H9 (cell line): ENCODE measurements at regions not wholly inside any gene's neighbourhood (a gene's known extent, or its start where the extent isn't known, plus 50 kb on each side); places are given as distances from the start of the nearest gene placed in this dataset.
A peak's percentile ranks its signal among the peaks of the same experiment; 100 is the strongest.

Experiments used
- DNase-seq: peaks from one replicate; pipeline ENCODE4 v3.0.0-alpha.2; 2017
- H2AFZ ChIP-seq: one replicate; pipeline ENCODE4 v1.6.1; 2013; ENCODE audit warnings: mild to moderate bottlenecking, low read length, control low read depth, moderate library complexity
- H2AK5ac ChIP-seq: 2 replicates; pipeline ENCODE4 v1.6.1; 2013; ENCODE audit warnings: low read length, control low read depth, mixed read lengths; ENCODE audit not compliant: insufficient read length
- H2BK120ac ChIP-seq: one replicate; pipeline ENCODE4 v1.6.1; 2013; ENCODE audit warnings: low read depth, mild to moderate bottlenecking, low read length, control low read depth, inconsistent platforms; ENCODE audit not compliant: poor library complexity, severe bottlenecking
- H2BK12ac ChIP-seq: 2 replicates; pipeline ENCODE4 v1.6.1; 2013; ENCODE audit warnings: low read length, control low read depth, mixed read lengths, low read depth; ENCODE audit not compliant: insufficient read length
- H2BK15ac ChIP-seq: 2 replicates; pipeline ENCODE4 v1.6.1; 2013; ENCODE audit warnings: low read depth, low read length, control low read depth
- H2BK20ac ChIP-seq: one replicate; pipeline ENCODE4 v1.6.1; 2013; ENCODE audit warnings: low read depth, mild to moderate bottlenecking, low read length, control low read depth, inconsistent platforms; ENCODE audit not compliant: poor library complexity, severe bottlenecking
- H2BK5ac ChIP-seq: 2 replicates; pipeline ENCODE4 v1.6.1; 2013; ENCODE audit warnings: low read length, control low read depth, mixed read lengths; ENCODE audit not compliant: insufficient read length
- H3K14ac ChIP-seq: 2 replicates; pipeline ENCODE4 v1.6.1; 2013; ENCODE audit warnings: low read length, control low read depth; ENCODE audit not compliant: insufficient read depth
- H3K18ac ChIP-seq: 2 replicates; pipeline ENCODE4 v1.6.1; 2013; ENCODE audit warnings: low read depth, mild to moderate bottlenecking, mixed read lengths, low read length, control low read depth; ENCODE audit not compliant: insufficient read length
- H3K23ac ChIP-seq: 2 replicates; pipeline ENCODE4 v1.6.1; 2013; ENCODE audit warnings: low read length, control low read depth, mixed read lengths, low read depth; ENCODE audit not compliant: insufficient read length
- H3K23me2 ChIP-seq: 2 replicates; pipeline ENCODE4 v1.6.1; 2013; ENCODE audit warnings: low read depth, mild to moderate bottlenecking, mixed read lengths, low read length, control low read depth; ENCODE audit not compliant: insufficient read length, poor library complexity, severe bottlenecking
- H3K27ac ChIP-seq: 2 replicates; pipeline ENCODE4 v1.5.1; 2013; ENCODE audit warnings: low read length, control low read depth, mixed read lengths, low read depth; ENCODE audit not compliant: insufficient read length
- H3K27me3 ChIP-seq: 2 replicates; pipeline ENCODE4 v1.6.1; 2013; ENCODE audit warnings: low read length, control low read depth, inconsistent platforms; ENCODE audit not compliant: insufficient read depth
- H3K4ac ChIP-seq: 2 replicates; pipeline ENCODE4 v1.6.1; 2013; ENCODE audit warnings: low read depth, mild to moderate bottlenecking, control low read depth, inconsistent platforms, low read length, moderate library complexity
- H3K4me1 ChIP-seq: 2 replicates; pipeline ENCODE4 v1.6.1; 2013; ENCODE audit warnings: low read length, control low read depth, inconsistent platforms; ENCODE audit not compliant: insufficient read depth
- H3K4me2 ChIP-seq: 2 replicates; pipeline ENCODE4 v1.6.1; 2013; ENCODE audit warnings: low read length, control low read depth, mixed read lengths; ENCODE audit not compliant: insufficient read length, insufficient read depth
- H3K56ac ChIP-seq: 2 replicates; pipeline ENCODE4 v1.6.1; 2013; ENCODE audit warnings: low read depth, mild to moderate bottlenecking, mixed read lengths, low read length, control low read depth; ENCODE audit not compliant: insufficient read length
- H3K79me1 ChIP-seq: 2 replicates; pipeline ENCODE4 v1.6.1; 2013; ENCODE audit warnings: low read depth, mild to moderate bottlenecking, moderate library complexity, low read length, control low read depth, inconsistent platforms; ENCODE audit not compliant: insufficient read depth, poor library complexity, severe bottlenecking
- H3K79me2 ChIP-seq: 2 replicates; pipeline ENCODE4 v1.6.1; 2013; ENCODE audit warnings: low read length, control low read depth, inconsistent platforms; ENCODE audit not compliant: insufficient read depth
- H3K9ac ChIP-seq: 2 replicates; pipeline ENCODE4 v1.6.1; 2013; ENCODE audit warnings: low read length, control low read depth, mixed read lengths; ENCODE audit not compliant: insufficient read length; ENCODE audit errors: extremely low read depth
- H3K9me3 ChIP-seq: one replicate; pipeline ENCODE4 v1.6.1; 2013; ENCODE audit warnings: low read depth, low read length, inconsistent platforms; ENCODE audit not compliant: control insufficient read depth
- H3T11ph ChIP-seq: one replicate; pipeline ENCODE4 v1.6.1; 2013; ENCODE audit warnings: mild to moderate bottlenecking, low read length, control low read depth, inconsistent platforms
- H4K20me1 ChIP-seq: one replicate; pipeline ENCODE4 v1.6.1; 2013; ENCODE audit not compliant: control insufficient read depth, insufficient read length, insufficient read depth
- H4K5ac ChIP-seq: 2 replicates; pipeline ENCODE4 v1.6.1; 2013; ENCODE audit warnings: low read depth, mild to moderate bottlenecking, mixed read lengths, low read length, control low read depth; ENCODE audit not compliant: insufficient read length
- H4K8ac ChIP-seq: replicated peaks from 2 replicates; pipeline ENCODE4 v1.6.1; 2013; ENCODE audit warnings: low read length, control low read depth, mixed read lengths, low read depth; ENCODE audit not compliant: insufficient read length
- H4K91ac ChIP-seq: 2 replicates; pipeline ENCODE4 v1.6.1; 2013; ENCODE audit warnings: low read depth, mild to moderate bottlenecking, moderate library complexity, mixed read lengths, low read length, control low read depth; ENCODE audit not compliant: insufficient read length
- H3K27ac Mint-ChIP-seq, 3 experiments: 2 replicates in 2 of 3; 3 replicates in 1 of 3; pipeline ENCODE4 v1.8.0; 2020 to 2021; ENCODE audit warnings: mixed read lengths in 3 of 3, mild to moderate bottlenecking in 1 of 3, moderate library complexity in 1 of 3
- H3K27me3 Mint-ChIP-seq: 2 replicates; pipeline ENCODE4 v1.8.0; 2021; ENCODE audit warnings: low read depth, mild to moderate bottlenecking, moderate library complexity, mixed read lengths
- H3K36me3 Mint-ChIP-seq, 3 experiments: 2 replicates in 2 of 3; 3 replicates in 1 of 3; pipeline ENCODE4 v1.8.0; 2020 to 2021; ENCODE audit warnings: low read depth in 3 of 3, mixed read lengths in 3 of 3; ENCODE audit not compliant: insufficient read depth in 1 of 3
- H3K4me1 Mint-ChIP-seq, 2 experiments: 2 replicates each; pipeline ENCODE4 v1.8.0; 2020; ENCODE audit warnings: mixed read lengths in 2 of 2
- H3K4me3 Mint-ChIP-seq, 2 experiments: 2 replicates in 1 of 2; 3 replicates in 1 of 2; pipeline ENCODE4 v1.8.0; 2020 to 2021; ENCODE audit warnings: mild to moderate bottlenecking in 2 of 2, mixed read lengths in 2 of 2, moderate library complexity in 1 of 2
- H3K9me3 Mint-ChIP-seq, 2 experiments: 2 replicates in 1 of 2; 3 replicates in 1 of 2; pipeline ENCODE4 v1.8.0; 2020; ENCODE audit warnings: mild to moderate bottlenecking in 2 of 2, mixed read lengths in 2 of 2, moderate library complexity in 1 of 2
- CTCF ChIP-seq: fragments of 200-600 bp; sonication (generic); conservative IDR thresholded peaks from 3 replicates; pipeline ENCODE4 v1.8.0; 2021; ENCODE audit warnings: antibody characterized with exemption, mild to moderate bottlenecking
- WGBS: extraction: QIAGEN DNeasy Blood & Tissue Kit; methylation state at CpG from one replicate; pipeline ENCODE4 v1.1.7; 2013; ENCODE audit warnings: missing lambda C conversion rate, low lambda C conversion rate, mixed read lengths; ENCODE audit not compliant: insufficient read length; ENCODE audit errors: extremely low coverage; 5-methylcytosine and 5-hydroxymethylcytosine counted together

GRCh38 chr12:21992823-21993222 is 51.6 kb upstream of the ABCC9 start:
- Histone ChIP-seq H3K4ac (no peak overlapping the region), H3K79me1 (no peaks in the 10 kb centered on the region), H2AFZ (no peak overlapping the region), H3K9ac (no peak overlapping the region), H2AK5ac (no peak overlapping the region), H4K91ac (no peak overlapping the region), H4K20me1 (no peaks in the 10 kb centered on the region), H3K79me2 (no peaks in the 10 kb centered on the region), H3K4me1 (peaks cover 6% of the 10 kb centered on the region), H3T11ph (no peak overlapping the region), H2BK120ac (no peak overlapping the region), H3K23ac (no peak overlapping the region), H2BK15ac (no peak overlapping the region), H3K23me2 (no peaks in the 10 kb centered on the region), H2BK12ac (no peak overlapping the region), H2BK5ac (no peak overlapping the region), H3K14ac (no peak overlapping the region), H3K56ac (no peak overlapping the region), H3K9me3 (no peaks in the 10 kb centered on the region), H3K27me3 (no peaks in the 10 kb centered on the region), H3K27ac (no peak overlapping the region), H2BK20ac (no peak overlapping the region), H4K8ac (no peak overlapping the region), H3K4me2 (no peak overlapping the region), H4K5ac (no peak overlapping the region), H3K18ac (no peak overlapping the region)
- WGBS: no CpG with 5 or more reads among the region's 3 CpGs
- no peaks in the 10 kb centered on the region for H3K27me3 Mint-ChIP-seq
- TF ChIP-seq CTCF: no peak
- peaks cover 12 to 13% of the 10 kb centered on the region in 2 experiments for H3K4me1 Mint-ChIP-seq
- no peaks in the 10 kb centered on the region for H3K9me3 Mint-ChIP-seq
- H3K4me3 Mint-ChIP-seq: no peak overlapping the region
- no peaks in the 10 kb centered on the region for H3K36me3 Mint-ChIP-seq
- 0 out of 7 replicates have a peak overlapping the region, but pooled peaks of 1 of the 3 experiments have one; percentile 9 for H3K27ac Mint-ChIP-seq
- DNase-seq: no peak
